ENCODE measurements at regions not wholly inside any gene's neighbourhood (a gene's known extent, or its start where the extent isn't known, plus 50 kb on each side); places are given as distances from the start of the nearest gene placed in this dataset.

DNA sequence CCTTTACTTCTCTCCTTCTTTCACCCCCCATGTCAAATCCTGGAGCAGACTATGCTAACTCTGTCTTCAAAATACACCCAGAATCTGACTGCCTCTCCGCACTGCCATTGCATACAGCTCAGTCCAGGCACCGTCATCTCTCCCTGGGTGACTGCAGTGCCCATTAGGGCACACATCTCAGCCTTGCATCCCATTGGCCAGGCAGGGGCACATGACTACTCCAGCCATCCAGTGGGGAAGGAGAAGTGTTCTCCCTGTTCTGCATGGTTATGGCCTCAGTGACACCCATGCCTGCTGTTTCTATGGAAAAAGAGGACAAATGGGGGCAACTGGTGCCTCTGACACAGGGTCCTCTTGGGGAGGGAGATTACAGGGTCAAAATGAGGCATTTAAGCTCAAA lies 270.5 kb downstream of the MATN1 start:
- TF ChIP-seq ELF4 (IDR thresholded peaks at IDR 0.05) = no peak
- no peak for TF ChIP-seq NFRKB (IDR thresholded peaks at IDR 0.05)
- TF ChIP-seq SUZ12 (IDR thresholded peaks at IDR 0.05) = no peak
- no peak for TF ChIP-seq L3MBTL2 (conservative IDR thresholded peaks at IDR 0.05)
- no peak for TF ChIP-seq SP1 (IDR thresholded peaks at IDR 0.05)
- no peak for TF ChIP-seq FOXA1 (IDR thresholded peaks at IDR 0.05)
- no peak for TF ChIP-seq ARNT (IDR thresholded peaks at IDR 0.05)
- TF ChIP-seq BHLHE40 (IDR thresholded peaks at IDR 0.05; ENCODE audit: borderline replicate concordance) = no peak
- no peak for TF ChIP-seq FOXK2 (IDR thresholded peaks at IDR 0.05)
- no peak for TF ChIP-seq HDGF (IDR thresholded peaks at IDR 0.05; ENCODE audit: borderline replicate concordance)
- no peak for TF ChIP-seq TARDBP (IDR thresholded peaks at IDR 0.05)
